SK-N-MC (cell line): ENCODE measurements at regions not wholly inside any gene's neighbourhood (a gene's known extent, or its start where the extent isn't known, plus 50 kb on each side); places are given as distances from the start of the nearest gene placed in this dataset.

ENCODE experiments used
- EZH2 ChIP-seq: fragments of 200-600 bp; sonication (generic); IDR thresholded peaks from one replicate; pipeline ENCODE4 v1.6.1; 2017; ENCODE audit warnings: antibody characterized with exemption
- FOXP2 ChIP-seq: optimal IDR thresholded peaks from 2 replicates; pipeline ENCODE3; 2011; ENCODE audit warnings: mild to moderate bottlenecking, moderate library complexity; ENCODE audit not compliant: insufficient read depth; ENCODE audit errors: extremely low read length, control extremely low read depth
- POLR2AphosphoS5 ChIP-seq: IDR thresholded peaks from 2 replicates; pipeline ENCODE4 v1.6.1; 2012; ENCODE audit warnings: mild to moderate bottlenecking, low read depth, low read length, borderline replicate concordance

DNA sequence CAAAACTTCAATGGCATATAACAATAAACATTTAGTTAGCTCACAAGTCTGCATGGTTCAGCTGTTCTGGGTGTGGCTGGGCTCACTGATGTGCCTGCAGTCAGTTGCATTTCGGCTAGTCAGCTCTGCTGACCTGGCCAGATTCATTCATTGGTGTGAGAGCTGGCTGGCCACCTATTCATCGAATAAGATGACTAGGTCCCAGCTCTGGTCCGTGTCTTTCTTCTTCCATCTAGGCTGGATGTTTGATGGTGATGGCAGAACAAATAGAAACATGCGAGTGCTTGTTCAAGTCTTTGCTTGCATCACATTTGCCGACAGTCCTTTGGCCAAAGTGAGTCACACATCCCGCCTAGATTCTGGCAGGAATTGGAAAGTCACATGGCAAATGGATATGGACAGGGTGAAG lies 203.3 kb upstream of the CRY1 start:
- TF ChIP-seq POLR2AphosphoS5 (no peak), EZH2 (no peak), FOXP2 (no peak)
